NB4 (cell line): ENCODE measurements at regions not wholly inside any gene's neighbourhood (a gene's known extent, or its start where the extent isn't known, plus 50 kb on each side); places are given as distances from the start of the nearest gene placed in this dataset.
A peak's percentile ranks its signal among the peaks of the same experiment; 100 is the strongest.

Source experiments
- DNase-seq: peaks from one replicate; pipeline ENCODE4 v3.0.0; 2010; ENCODE audit warnings: low read depth
- H3K4me3 ChIP-seq: one replicate; pipeline ENCODE4 v1.5.1; 2011; ENCODE audit warnings: mild to moderate bottlenecking, low read depth, low read length, moderate library complexity
- MYC ChIP-seq: IDR thresholded peaks from 2 replicates; pipeline ENCODE4 v1.6.1; 2011; ENCODE audit warnings: low read depth, low read length
- POLR2A ChIP-seq: IDR thresholded peaks from 2 replicates; pipeline ENCODE4 v1.6.1; 2011; ENCODE audit warnings: mild to moderate bottlenecking; ENCODE audit not compliant: insufficient read length; ENCODE audit errors: extremely low read depth
- TF ChIP-seq, protein P1 (sequence below): IDR thresholded peaks from 2 replicates; pipeline ENCODE4 v1.6.1; 2011; ENCODE audit warnings: low read depth, low read length
- TF ChIP-seq, protein P2 (sequence below): IDR thresholded peaks from one replicate; pipeline ENCODE4 v1.5.1; 2012; ENCODE audit warnings: low read depth, low read length

DNA sequence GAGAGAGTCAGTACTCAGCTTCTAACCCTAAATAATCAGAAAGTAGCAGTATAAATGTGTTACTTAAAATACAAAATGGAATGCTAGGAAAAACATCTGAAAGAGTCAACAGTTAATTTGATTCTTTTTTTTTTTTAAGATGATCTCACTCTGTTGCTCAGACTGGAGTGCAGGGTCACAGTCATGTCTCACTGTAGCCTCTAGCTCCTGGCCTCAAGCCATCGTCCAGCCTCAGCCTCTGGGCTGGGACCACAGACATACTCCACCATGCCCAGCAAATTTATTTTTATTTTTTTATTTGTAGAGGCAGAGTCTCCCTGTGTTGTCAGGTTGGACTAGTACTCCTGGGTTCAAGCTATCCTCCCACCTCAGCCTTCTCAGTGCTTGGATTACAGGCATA, 424.9 kb downstream of the IRX2 start:
- DNase-seq, result no peak
- no peak overlapping the region for H3K4me3 ChIP-seq
- no peak for TF ChIP-seq POLR2A
- TF ChIP-seq, protein P1, sequence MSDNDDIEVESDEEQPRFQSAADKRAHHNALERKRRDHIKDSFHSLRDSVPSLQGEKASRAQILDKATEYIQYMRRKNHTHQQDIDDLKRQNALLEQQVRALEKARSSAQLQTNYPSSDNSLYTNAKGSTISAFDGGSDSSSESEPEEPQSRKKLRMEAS, result no peak
- TF ChIP-seq MYC, result no peak
- TF ChIP-seq, protein P2, sequence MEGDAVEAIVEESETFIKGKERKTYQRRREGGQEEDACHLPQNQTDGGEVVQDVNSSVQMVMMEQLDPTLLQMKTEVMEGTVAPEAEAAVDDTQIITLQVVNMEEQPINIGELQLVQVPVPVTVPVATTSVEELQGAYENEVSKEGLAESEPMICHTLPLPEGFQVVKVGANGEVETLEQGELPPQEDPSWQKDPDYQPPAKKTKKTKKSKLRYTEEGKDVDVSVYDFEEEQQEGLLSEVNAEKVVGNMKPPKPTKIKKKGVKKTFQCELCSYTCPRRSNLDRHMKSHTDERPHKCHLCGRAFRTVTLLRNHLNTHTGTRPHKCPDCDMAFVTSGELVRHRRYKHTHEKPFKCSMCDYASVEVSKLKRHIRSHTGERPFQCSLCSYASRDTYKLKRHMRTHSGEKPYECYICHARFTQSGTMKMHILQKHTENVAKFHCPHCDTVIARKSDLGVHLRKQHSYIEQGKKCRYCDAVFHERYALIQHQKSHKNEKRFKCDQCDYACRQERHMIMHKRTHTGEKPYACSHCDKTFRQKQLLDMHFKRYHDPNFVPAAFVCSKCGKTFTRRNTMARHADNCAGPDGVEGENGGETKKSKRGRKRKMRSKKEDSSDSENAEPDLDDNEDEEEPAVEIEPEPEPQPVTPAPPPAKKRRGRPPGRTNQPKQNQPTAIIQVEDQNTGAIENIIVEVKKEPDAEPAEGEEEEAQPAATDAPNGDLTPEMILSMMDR, result no peak

DNA sequence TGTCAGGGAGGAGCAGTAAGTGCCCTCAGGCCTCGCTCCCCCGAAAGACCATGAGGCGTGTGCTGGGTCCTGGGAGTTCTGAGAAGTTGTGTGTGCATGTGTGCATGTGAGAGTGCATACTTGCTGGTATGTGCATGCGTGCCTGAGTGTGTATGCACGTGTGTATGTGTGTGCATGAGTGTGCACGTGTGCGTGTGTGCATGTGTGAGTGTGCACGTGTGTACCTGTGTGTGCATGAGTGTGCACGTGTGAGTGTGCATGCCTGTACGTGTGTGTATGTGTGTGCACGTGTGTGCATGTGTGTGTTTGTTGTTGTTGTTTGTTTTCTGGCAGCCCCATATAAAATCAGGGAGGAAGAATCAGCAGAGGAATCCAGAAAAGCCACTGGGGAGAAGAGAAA, 426.7 kb downstream of the IRX2 start:
- H3K4me3 ChIP-seq, result no peak overlapping the region
- DNase-seq, result no peak
- TF ChIP-seq MYC (no peak), POLR2A (no peak)
- TF ChIP-seq, protein P2, result no peak
- TF ChIP-seq, protein P1, result peak; percentile 27; the same call in 1 of the 2 replicates

DNA sequence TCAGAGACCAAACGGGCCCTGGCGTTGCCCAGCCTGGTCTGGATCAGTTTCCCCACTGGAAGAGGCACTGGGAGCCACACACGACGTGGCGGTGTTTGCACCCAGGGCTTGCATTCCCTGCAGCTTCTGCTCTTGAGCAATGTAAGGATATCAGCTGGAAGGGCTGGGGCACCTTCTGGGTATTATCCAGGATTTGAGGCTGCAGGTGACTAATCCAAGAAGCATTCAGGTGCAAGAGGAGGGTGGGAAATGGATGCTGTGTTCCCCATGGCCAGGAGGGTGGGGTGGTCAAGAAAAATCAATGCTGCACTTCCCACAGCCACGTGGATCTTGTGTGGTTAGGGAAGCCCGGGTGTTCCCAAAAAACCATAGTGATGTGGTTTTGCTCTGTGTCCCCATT, 430.9 kb downstream of the IRX2 start:
- TF ChIP-seq POLR2A (no peak), MYC (no peak)
- TF ChIP-seq, protein P1, result no peak
- TF ChIP-seq, protein P2, result no peak
- no peak for DNase-seq
- H3K4me3 ChIP-seq, result no peak overlapping the region

DNA sequence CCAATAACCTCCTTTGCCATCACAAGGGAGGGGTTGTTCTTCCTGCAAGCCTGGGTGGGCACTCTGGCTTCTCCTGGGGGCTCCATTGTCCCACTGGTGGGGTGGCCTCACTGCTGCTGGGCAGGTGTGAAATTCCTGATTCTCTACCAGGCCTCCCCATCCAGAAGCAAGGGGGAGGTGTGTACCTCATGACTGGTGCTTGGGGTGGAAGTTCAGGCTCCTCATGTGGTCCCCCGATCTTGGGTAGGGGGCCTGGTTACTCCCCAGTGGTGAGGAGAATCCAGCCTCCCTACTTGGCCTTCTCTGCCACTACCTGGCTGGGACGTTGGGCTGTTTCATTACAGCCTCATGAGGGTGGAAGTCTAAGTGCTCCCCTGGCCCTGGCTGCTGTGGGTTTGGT, 433.9 kb downstream of the IRX2 start:
- TF ChIP-seq, protein P1, result no peak
- TF ChIP-seq MYC (no peak), POLR2A (no peak)
- TF ChIP-seq, protein P2, result no peak
- no peak for DNase-seq

DNA sequence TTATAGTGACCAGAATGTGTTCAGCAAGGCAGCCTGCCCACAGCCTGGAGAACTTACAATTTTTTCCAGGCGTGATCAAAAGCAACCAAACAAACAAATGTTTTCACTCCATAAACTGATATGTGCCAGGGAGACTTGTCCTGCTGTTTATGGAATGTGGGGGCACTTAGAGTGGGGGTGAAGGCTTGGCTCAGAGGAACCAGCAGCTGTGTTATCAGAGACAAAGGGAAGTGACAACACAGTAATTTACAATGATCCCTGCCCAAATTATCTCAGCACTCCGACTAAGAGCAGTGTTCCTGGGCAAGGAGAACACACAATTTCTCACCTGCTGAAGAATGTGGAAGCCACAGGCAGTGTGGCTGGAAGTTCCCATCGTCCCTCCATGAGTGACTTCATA, 429.1 kb upstream of the IRX4 start:
- TF ChIP-seq, protein P2, result no peak
- TF ChIP-seq, protein P1, result no peak
- TF ChIP-seq POLR2A (no peak), MYC (no peak)
- no peak for DNase-seq
- no peak overlapping the region for H3K4me3 ChIP-seq

More for the DNA sequence above, 433.9 kb downstream of the IRX2 start:
- H3K4me3 ChIP-seq, result no peak overlapping the region

DNA sequence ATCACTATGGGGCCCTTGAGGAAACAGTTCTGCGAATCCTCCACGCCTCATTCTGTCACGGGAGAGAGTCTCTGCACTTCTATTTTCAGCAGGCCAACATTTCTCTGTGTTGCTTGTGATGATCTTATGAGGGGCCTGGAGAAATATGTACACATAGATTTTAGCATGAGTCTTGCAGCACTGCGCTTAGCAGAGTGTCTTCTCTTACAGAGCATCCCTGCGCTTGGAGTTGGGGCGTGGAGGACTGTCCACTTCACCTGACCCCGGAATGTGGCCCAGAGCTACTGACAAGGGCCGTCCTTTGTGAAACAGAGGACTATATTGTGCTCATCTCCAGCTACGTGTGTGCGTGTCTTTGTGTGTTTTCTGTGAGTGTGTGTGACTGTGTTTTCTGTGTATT, 428.2 kb upstream of the IRX4 start:
- no peak for DNase-seq
- no peak overlapping the region for H3K4me3 ChIP-seq
- TF ChIP-seq, protein P1, result no peak
- TF ChIP-seq, protein P2, result no peak
- TF ChIP-seq POLR2A, result no peak
- TF ChIP-seq MYC, result no peak
